RWPE2 (cell line): ENCODE measurements at regions not wholly inside any gene's neighbourhood (a gene's known extent, or its start where the extent isn't known, plus 50 kb on each side); places are given as distances from the start of the nearest gene placed in this dataset.

Experiments
- ATAC-seq: fragments of 200-7000 bp; cut with Tn5 transposase; 3 replicates; pipeline ENCODE4 v1.9.1; 2021; ENCODE audit warnings: low read depth
- DNase-seq: peaks from one replicate; pipeline ENCODE4 v3.0.0-alpha.2; 2020; ENCODE audit warnings: low spot score
- H3K27ac ChIP-seq: fragments of 450-650 bp; 2 replicates; pipeline ENCODE4 v1.5.1; 2017; ENCODE audit warnings: mild to moderate bottlenecking; ENCODE audit not compliant: poor library complexity, severe bottlenecking
- H3K27me3 ChIP-seq: fragments of 250-450 bp; sonication (Bioruptor Pico); 2 replicates; pipeline ENCODE4 v1.5.1; 2021; ENCODE audit warnings: mild to moderate bottlenecking, moderate library complexity; ENCODE audit not compliant: insufficient read depth, poor library complexity, severe bottlenecking
- H3K36me3 ChIP-seq: fragments of 250-450 bp; sonication (Bioruptor Pico); 2 replicates; pipeline ENCODE4 v1.5.1; 2020; ENCODE audit warnings: low read depth, mild to moderate bottlenecking, moderate library complexity
- H3K4me1 ChIP-seq: fragments of 250-450 bp; sonication (Bioruptor Pico); 2 replicates; pipeline ENCODE4 v1.5.1; 2021; ENCODE audit warnings: mild to moderate bottlenecking, moderate library complexity; ENCODE audit not compliant: insufficient read depth, poor library complexity, severe bottlenecking
- H3K4me3 ChIP-seq: fragments of 250-450 bp; sonication (Bioruptor Pico); 2 replicates; pipeline ENCODE4 v1.5.1; 2021; ENCODE audit warnings: mild to moderate bottlenecking, moderate library complexity; ENCODE audit not compliant: severe bottlenecking
- H3K9me3 ChIP-seq: fragments of 250-450 bp; sonication (Bioruptor Pico); 2 replicates; pipeline ENCODE4 v1.5.1; 2021; ENCODE audit warnings: mild to moderate bottlenecking, moderate library complexity; ENCODE audit not compliant: severe bottlenecking
- TF ChIP-seq, protein P1 (sequence below): fragments of 450-650 bp; IDR thresholded peaks from one replicate; pipeline ENCODE4 v1.5.1; 2017; ENCODE audit warnings: mild to moderate bottlenecking, moderate library complexity; ENCODE audit not compliant: poor library complexity, severe bottlenecking

GRCh38 chr4:23161787-23162186, 469.1 kb downstream of the GBA3 start:
- H3K4me1 ChIP-seq, result no peaks in the 10 kb centered on the region
- no peaks in the 10 kb centered on the region for H3K36me3 ChIP-seq
- H3K9me3 ChIP-seq, result no peaks in the 10 kb centered on the region
- H3K27me3 ChIP-seq, result no peaks in the 10 kb centered on the region
- no peak overlapping the region for H3K27ac ChIP-seq
- TF ChIP-seq, protein P1, sequence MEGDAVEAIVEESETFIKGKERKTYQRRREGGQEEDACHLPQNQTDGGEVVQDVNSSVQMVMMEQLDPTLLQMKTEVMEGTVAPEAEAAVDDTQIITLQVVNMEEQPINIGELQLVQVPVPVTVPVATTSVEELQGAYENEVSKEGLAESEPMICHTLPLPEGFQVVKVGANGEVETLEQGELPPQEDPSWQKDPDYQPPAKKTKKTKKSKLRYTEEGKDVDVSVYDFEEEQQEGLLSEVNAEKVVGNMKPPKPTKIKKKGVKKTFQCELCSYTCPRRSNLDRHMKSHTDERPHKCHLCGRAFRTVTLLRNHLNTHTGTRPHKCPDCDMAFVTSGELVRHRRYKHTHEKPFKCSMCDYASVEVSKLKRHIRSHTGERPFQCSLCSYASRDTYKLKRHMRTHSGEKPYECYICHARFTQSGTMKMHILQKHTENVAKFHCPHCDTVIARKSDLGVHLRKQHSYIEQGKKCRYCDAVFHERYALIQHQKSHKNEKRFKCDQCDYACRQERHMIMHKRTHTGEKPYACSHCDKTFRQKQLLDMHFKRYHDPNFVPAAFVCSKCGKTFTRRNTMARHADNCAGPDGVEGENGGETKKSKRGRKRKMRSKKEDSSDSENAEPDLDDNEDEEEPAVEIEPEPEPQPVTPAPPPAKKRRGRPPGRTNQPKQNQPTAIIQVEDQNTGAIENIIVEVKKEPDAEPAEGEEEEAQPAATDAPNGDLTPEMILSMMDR, result no peak
- ATAC-seq (no peak), DNase-seq (no peak)
- H3K4me3 ChIP-seq, result no peak overlapping the region

DNA sequence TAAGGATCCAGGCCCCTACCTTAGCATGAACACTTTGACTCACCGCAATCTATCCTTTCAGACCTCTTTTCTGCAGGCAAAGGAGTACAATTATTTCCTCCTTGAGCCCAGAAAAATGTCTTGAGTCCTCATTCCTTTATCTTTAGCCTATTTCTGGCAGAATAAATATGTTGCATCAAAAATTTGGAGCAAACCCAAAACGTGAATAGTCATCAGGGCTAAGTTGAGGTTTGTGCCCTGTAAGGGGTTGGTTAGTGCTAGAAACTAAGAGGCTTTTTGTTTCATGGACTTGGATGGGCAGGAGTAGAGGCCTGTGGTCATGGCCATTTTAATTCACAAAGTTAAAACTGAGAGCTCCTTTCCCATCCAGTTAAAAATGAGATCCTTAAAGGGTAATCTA, 460.3 kb downstream of the GBA3 start:
- Histone ChIP-seq H3K9me3 (no peaks in the 10 kb centered on the region), H3K4me1 (no peaks in the 10 kb centered on the region), H3K36me3 (no peaks in the 10 kb centered on the region), H3K27me3 (no peaks in the 10 kb centered on the region), H3K4me3 (no peak overlapping the region), H3K27ac (no peak overlapping the region)
- no peak for ATAC-seq
- DNase-seq, result no peak
- TF ChIP-seq, protein P1, result no peak

GRCh38 chr4:23149815-23150214, 457.1 kb downstream of the GBA3 start:
- no peak for ATAC-seq
- TF ChIP-seq, protein P1, result no peak
- H3K4me1 ChIP-seq, result no peaks in the 10 kb centered on the region
- DNase-seq, result no peak
- no peaks in the 10 kb centered on the region for H3K27me3 ChIP-seq
- H3K36me3 ChIP-seq, result no peaks in the 10 kb centered on the region
- H3K9me3 ChIP-seq, result no peaks in the 10 kb centered on the region
- no peak overlapping the region for H3K4me3 ChIP-seq
- H3K27ac ChIP-seq, result no peak overlapping the region

GRCh38 chr4:23144707-23145106, 452.0 kb downstream of the GBA3 start:
- ATAC-seq, result no peak
- no peak for DNase-seq
- Histone ChIP-seq H3K4me1 (no peaks in the 10 kb centered on the region), H3K4me3 (no peak overlapping the region), H3K27ac (no peak overlapping the region), H3K27me3 (no peaks in the 10 kb centered on the region), H3K36me3 (no peaks in the 10 kb centered on the region), H3K9me3 (no peaks in the 10 kb centered on the region)
- TF ChIP-seq, protein P1, result no peak

DNA sequence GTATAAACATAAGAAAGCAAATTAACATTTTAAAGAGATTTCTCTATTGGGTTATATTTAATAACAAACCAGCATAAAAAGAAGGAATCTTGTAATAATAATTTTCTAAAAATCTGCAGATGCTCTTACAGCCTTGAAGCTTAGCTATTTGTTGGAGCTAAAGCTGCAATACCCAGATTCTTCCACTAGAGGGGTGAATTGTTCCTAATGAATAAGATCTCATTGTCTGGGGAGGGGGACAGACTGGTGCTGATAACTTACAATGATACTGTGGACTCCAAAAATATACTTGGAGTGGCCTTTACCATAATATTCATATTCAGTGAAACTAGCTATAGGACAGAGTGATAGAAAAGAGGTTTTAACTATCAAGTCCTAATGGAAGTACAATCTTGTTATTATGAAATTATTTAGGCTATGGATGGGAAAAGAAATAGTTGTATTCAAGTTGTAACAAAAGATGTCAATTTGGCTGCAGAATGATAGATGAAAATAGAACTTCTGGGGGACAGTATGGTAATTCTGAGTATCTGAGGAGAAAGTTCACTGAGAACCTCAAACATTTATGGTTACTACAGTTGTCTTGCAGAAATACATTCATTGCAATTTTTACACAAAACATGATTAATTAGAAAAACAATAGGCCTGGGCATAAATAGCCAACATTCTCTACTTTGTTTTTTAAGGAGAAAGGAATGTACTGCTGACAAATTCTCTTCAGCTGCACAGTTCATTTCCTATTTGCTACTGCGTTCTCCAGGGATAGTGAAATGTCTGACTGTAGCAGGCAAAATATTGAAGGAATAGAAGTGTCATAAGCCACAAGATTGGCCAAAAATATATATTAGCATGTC, 443.3 kb downstream of the GBA3 start:
- no peaks in the 10 kb centered on the region for H3K36me3 ChIP-seq
- ATAC-seq, result no peak
- no peak overlapping the region for H3K4me3 ChIP-seq
- DNase-seq, result no peak
- no peaks in the 10 kb centered on the region for H3K27me3 ChIP-seq
- no peaks in the 10 kb centered on the region for H3K4me1 ChIP-seq
- no peak overlapping the region for H3K27ac ChIP-seq
- H3K9me3 ChIP-seq, result no peaks in the 10 kb centered on the region
- TF ChIP-seq, protein P1, result peak; percentile 81
